ENCODE measurements at regions not wholly inside any gene's neighbourhood (a gene's known extent, or its start where the extent isn't known, plus 50 kb on each side); places are given as distances from the start of the nearest gene placed in this dataset.

DNA sequence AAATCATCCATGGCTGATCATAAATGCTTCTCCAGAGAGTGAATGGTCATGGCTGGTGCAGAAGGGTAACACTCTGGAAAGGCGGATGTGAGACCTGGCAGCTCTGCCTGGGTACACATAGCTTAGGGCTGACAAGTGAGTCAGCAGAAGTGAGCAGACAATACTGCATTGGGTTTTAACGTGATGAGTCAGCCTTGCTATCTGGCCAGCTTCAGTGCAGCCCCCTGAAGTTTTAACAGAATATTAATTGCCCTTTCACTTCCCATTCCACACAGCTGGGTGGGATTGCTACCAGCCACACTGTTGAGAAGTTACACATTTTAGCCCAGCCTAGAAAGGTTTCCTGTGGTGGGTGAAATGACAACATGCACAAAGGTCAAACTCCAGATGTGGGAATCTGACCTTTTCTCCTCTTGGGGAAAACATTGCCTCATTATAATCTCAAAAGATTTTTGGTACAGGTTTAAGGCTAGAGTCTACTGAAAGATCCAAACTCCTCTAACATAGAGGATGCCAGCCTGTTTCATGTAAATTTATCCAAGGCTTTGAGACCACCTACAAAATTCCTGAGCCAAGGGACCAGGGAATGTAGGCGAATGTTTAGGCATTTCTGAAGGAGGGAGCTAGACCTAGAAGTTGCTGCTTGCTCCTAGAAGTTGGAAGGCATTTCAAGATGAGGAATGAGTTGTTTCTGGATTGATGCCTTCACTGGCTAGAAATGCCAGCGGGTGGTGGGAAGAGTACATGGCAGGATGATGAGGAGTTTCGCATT, 230.3 kb upstream of the PGRMC2 start:
- TF ChIP-seq ZKSCAN1 (IDR thresholded peaks at IDR 0.05; ENCODE audit: low read length) = no peak
- no peak for TF ChIP-seq HDAC6 (IDR thresholded peaks at IDR 0.05; ENCODE audit: low read depth, low read length)
- 0 out of 2 replicates have a peak, but pooled peaks have one; percentile 10 for TF ChIP-seq CEBPG (CRISPR knock-in tag; IDR thresholded peaks at IDR 0.05)
- TF ChIP-seq NFYB (CRISPR knock-in tag; IDR thresholded peaks at IDR 0.05) = no peak
- no peak for TF ChIP-seq ZNF263 (CRISPR knock-in tag; IDR thresholded peaks at IDR 0.05)
- TF ChIP-seq MAZ (IDR thresholded peaks at IDR 0.05; ENCODE audit: borderline replicate concordance, low read depth, low read length) = no peak
- no peak for TF ChIP-seq MAZ (CRISPR knock-in tag; IDR thresholded peaks at IDR 0.05; ENCODE audit: low read depth)
- no peak for TF ChIP-seq FOXP1 (IDR thresholded peaks at IDR 0.05)
- TF ChIP-seq FOXP1 (CRISPR knock-in tag; IDR thresholded peaks at IDR 0.05) = no peak
- no peak for TF ChIP-seq JUND (CRISPR knock-in tag; IDR thresholded peaks at IDR 0.05)
- no peak for TF ChIP-seq EZH2 (conservative IDR thresholded peaks at IDR 0.05; ENCODE audit: low read depth, low read length)
- no peak for TF ChIP-seq POLR2AphosphoS5 (IDR thresholded peaks at IDR 0.05; ENCODE audit: low read depth, low read length)
- TF ChIP-seq, protein P1, sequence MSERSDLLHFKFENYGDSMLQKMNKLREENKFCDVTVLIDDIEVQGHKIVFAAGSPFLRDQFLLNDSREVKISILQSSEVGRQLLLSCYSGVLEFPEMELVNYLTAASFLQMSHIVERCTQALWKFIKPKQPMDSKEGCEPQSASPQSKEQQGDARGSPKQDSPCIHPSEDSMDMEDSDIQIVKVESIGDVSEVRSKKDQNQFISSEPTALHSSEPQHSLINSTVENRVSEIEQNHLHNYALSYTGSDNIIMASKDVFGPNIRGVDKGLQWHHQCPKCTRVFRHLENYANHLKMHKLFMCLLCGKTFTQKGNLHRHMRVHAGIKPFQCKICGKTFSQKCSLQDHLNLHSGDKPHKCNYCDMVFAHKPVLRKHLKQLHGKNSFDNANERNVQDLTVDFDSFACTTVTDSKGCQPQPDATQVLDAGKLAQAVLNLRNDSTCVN (CRISPR knock-in tag; IDR thresholded peaks at IDR 0.05; ENCODE audit: borderline replicate concordance) = no peak
- TF ChIP-seq CENPX (CRISPR knock-in tag; IDR thresholded peaks at IDR 0.05) = no peak
- TF ChIP-seq POLR2AphosphoS2 (IDR thresholded peaks at IDR 0.05; ENCODE audit: low read depth, low read length) = no peak

Measured in HepG2 (cell line).